Trophoblast cell (in vitro differentiated cells and primary cell): ENCODE measurements at regions not wholly inside any gene's neighbourhood (a gene's known extent, or its start where the extent isn't known, plus 50 kb on each side); places are given as distances from the start of the nearest gene placed in this dataset.
"Not testable (repeated sequence)": the region's sequence is repeated elsewhere in the genome, so short reads cannot be mapped to it uniquely, and the experiment has no call there.

Source experiments
- DNase-seq, 2 donors: peaks; one replicate each; pipeline ENCODE4 v3.0.0-alpha.2; 2016
- H2AFZ ChIP-seq: 2 replicates; pipeline ENCODE4 v1.6.1; 2013; ENCODE audit warnings: low read length, moderate library complexity, mild to moderate bottlenecking; ENCODE audit not compliant: insufficient read depth, poor library complexity
- H2AK5ac ChIP-seq: 2 replicates; pipeline ENCODE4 v1.6.1; 2013; ENCODE audit warnings: mild to moderate bottlenecking, low read length
- H2BK120ac ChIP-seq: 2 replicates; pipeline ENCODE4 v1.6.1; 2013; ENCODE audit warnings: low read length, mild to moderate bottlenecking, moderate library complexity; ENCODE audit not compliant: insufficient read depth, poor library complexity
- H2BK12ac ChIP-seq: 2 replicates; pipeline ENCODE4 v1.6.1; 2013; ENCODE audit warnings: mild to moderate bottlenecking, low read length, moderate library complexity
- H2BK5ac ChIP-seq: 2 replicates; pipeline ENCODE4 v1.6.1; 2013; ENCODE audit warnings: low read length, low read depth, moderate library complexity, mild to moderate bottlenecking; ENCODE audit not compliant: poor library complexity
- H3K14ac ChIP-seq: 2 replicates; pipeline ENCODE4 v1.6.1; 2013; ENCODE audit warnings: mild to moderate bottlenecking, low read length
- H3K18ac ChIP-seq: 2 replicates; pipeline ENCODE4 v1.6.1; 2013; ENCODE audit warnings: mild to moderate bottlenecking, low read length
- H3K23ac ChIP-seq: 2 replicates; pipeline ENCODE4 v1.6.1; 2013; ENCODE audit warnings: low read length
- H3K27ac ChIP-seq: 2 replicates; pipeline ENCODE4 v1.5.1; 2013; ENCODE audit warnings: low read depth, mild to moderate bottlenecking, inconsistent platforms, low read length, moderate library complexity
- H3K27me3 ChIP-seq: 2 replicates; pipeline ENCODE4 v1.6.1; 2013; ENCODE audit warnings: inconsistent platforms, mild to moderate bottlenecking, low read length, moderate library complexity; ENCODE audit not compliant: insufficient read depth
- H3K36me3 ChIP-seq, 2 experiments: 1 replicate in 1 of 2; 2 replicates in 1 of 2; pipeline ENCODE4 v1.6.1; 2013; ENCODE audit warnings: low read length in 2 of 2, mild to moderate bottlenecking in 2 of 2, moderate library complexity in 1 of 2; ENCODE audit not compliant: insufficient read depth in 2 of 2, control insufficient read depth in 1 of 2
- H3K4ac ChIP-seq: 2 replicates; pipeline ENCODE4 v1.6.1; 2013; ENCODE audit warnings: low read depth, mild to moderate bottlenecking, low read length, moderate library complexity
- H3K4me1 ChIP-seq, 2 experiments: 1 replicate in 1 of 2; 2 replicates in 1 of 2; pipeline ENCODE4 v1.6.1; 2013; ENCODE audit warnings: low read length in 2 of 2, mild to moderate bottlenecking in 2 of 2, moderate library complexity in 1 of 2; ENCODE audit not compliant: insufficient read depth in 2 of 2, control insufficient read depth in 1 of 2
- H3K4me2 ChIP-seq: 2 replicates; pipeline ENCODE4 v1.6.1; 2013; ENCODE audit warnings: inconsistent platforms, mild to moderate bottlenecking, low read length, moderate library complexity
- H3K4me3 ChIP-seq: 2 replicates; pipeline ENCODE4 v1.5.1; 2013; ENCODE audit warnings: mild to moderate bottlenecking, low read depth, low read length, inconsistent platforms
- H3K79me1 ChIP-seq: one replicate; pipeline ENCODE4 v1.6.1; 2013; ENCODE audit warnings: low read length
- H3K79me2 ChIP-seq: 2 replicates; pipeline ENCODE4 v1.6.1; 2013; ENCODE audit warnings: low read length, mild to moderate bottlenecking; ENCODE audit not compliant: control insufficient read depth, insufficient read depth, poor library complexity
- H3K9ac ChIP-seq: 2 replicates; pipeline ENCODE4 v1.6.1; 2013; ENCODE audit warnings: mild to moderate bottlenecking, low read length
- H3K9me3 ChIP-seq: 2 replicates; pipeline ENCODE4 v1.6.1; 2013; ENCODE audit warnings: low read depth, mild to moderate bottlenecking, control low read depth, inconsistent platforms, low read length; ENCODE audit not compliant: insufficient read depth
- H4K12ac ChIP-seq: 2 replicates; pipeline ENCODE4 v1.6.1; 2013; ENCODE audit warnings: low read depth, mild to moderate bottlenecking, low read length, moderate library complexity
- H4K8ac ChIP-seq: 2 replicates; pipeline ENCODE4 v1.6.1; 2013; ENCODE audit warnings: low read depth, mild to moderate bottlenecking, low read length, moderate library complexity
- H4K91ac ChIP-seq: one replicate; pipeline ENCODE4 v1.6.1; 2013; ENCODE audit warnings: low read depth, mild to moderate bottlenecking, low read length, moderate library complexity
- WGBS: extraction: QIAGEN DNeasy Blood & Tissue Kit; methylation state at CpG from one replicate; pipeline ENCODE4 v1.1.7; 2013; ENCODE audit warnings: missing lambda C conversion rate; ENCODE audit not compliant: insufficient read length, insufficient coverage; ENCODE audit errors: extremely low coverage; 5-methylcytosine and 5-hydroxymethylcytosine counted together

DNA sequence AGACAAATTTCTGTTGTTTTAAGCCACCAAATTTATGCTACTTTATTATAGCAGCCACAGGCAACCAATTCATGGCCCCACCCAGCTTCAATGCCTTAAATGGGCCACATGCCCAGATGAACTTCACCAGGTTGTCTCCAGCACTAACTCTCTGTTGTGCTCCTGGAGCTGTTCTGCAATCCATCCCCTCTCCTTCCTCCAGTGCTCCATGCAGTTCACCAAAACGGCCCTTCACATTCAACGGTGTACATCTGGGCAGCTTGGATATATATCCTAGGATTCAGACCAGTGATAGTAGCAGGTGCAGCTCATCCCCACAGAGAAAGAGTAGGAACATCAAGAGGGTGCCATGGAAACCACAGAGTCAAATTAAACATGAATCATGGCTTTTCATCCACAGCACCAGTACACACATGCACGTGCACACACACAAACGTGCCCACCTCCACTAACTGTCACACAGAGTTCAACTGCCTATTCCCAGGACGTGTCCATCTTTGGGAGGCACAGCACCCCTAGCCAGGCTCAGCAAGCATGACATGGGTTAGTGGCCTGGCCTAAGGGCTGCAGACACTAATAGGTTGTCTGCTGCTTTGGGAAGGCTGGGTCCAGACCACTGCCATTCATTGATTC, 134.5 kb downstream of the MED10 start:
- H3K79me2 ChIP-seq = no peaks in the 10 kb centered on the region
- H3K4me3 ChIP-seq = peak overlapping the region; percentile 38
- WGBS = no CpG with 5 or more reads among the region's 5 CpGs
- no peak overlapping the region for H4K91ac ChIP-seq
- no peaks in the 10 kb centered on the region for H3K79me1 ChIP-seq
- H3K9me3 ChIP-seq = peaks cover 1% of the 10 kb centered on the region
- no peak overlapping the region for H2BK5ac ChIP-seq
- no peak for DNase-seq
- no peaks in the 10 kb centered on the region for H3K4me1 ChIP-seq
- no peak overlapping the region for H3K9ac ChIP-seq
- no peak overlapping the region for H3K18ac ChIP-seq
- H4K12ac ChIP-seq = no peak overlapping the region
- no peak overlapping the region for H3K23ac ChIP-seq
- H3K36me3 ChIP-seq = no peaks in the 10 kb centered on the region
- no peak overlapping the region for H3K14ac ChIP-seq
- no peak overlapping the region for H4K8ac ChIP-seq
- H3K27ac ChIP-seq = no peak overlapping the region
- no peak overlapping the region for H3K4me2 ChIP-seq
- H3K4ac ChIP-seq = no peak overlapping the region
- no peak overlapping the region for H2BK120ac ChIP-seq
- H2AK5ac ChIP-seq = no peak overlapping the region
- H2AFZ ChIP-seq = no peak overlapping the region
- no peaks in the 10 kb centered on the region for H3K27me3 ChIP-seq
- no peak overlapping the region for H2BK12ac ChIP-seq

DNA sequence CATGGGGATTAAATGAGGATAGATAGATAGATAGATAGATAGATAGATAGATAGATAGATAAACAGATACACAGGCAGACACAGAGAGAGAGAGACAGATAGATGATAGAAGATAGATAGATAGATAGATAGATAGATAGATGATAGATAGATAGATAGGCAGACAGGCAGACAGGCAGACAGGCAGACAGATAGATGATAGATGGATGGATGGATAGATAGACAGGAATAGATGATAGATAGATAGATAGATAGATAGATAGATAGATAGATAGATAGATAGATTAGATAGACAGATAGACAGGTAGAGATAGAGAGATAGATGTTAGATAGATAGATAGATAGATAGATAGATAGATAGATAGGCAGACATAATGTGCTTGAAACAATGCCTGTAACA, 137.3 kb downstream of the MED10 start:
- H4K91ac ChIP-seq, H3K4ac ChIP-seq, H2BK120ac ChIP-seq, H3K4me3 ChIP-seq, H3K4me2 ChIP-seq, H3K23ac ChIP-seq, H2AFZ ChIP-seq, H2BK12ac ChIP-seq, H3K79me2 ChIP-seq, H3K36me3 ChIP-seq, DNase-seq, H4K12ac ChIP-seq, H3K27me3 ChIP-seq, H3K79me1 ChIP-seq, H4K8ac ChIP-seq, H3K9me3 ChIP-seq, H2AK5ac ChIP-seq, H2BK5ac ChIP-seq, H3K4me1 ChIP-seq, H3K14ac ChIP-seq, H3K9ac ChIP-seq, H3K18ac ChIP-seq, H3K27ac ChIP-seq: not testable (repeated sequence)

DNA sequence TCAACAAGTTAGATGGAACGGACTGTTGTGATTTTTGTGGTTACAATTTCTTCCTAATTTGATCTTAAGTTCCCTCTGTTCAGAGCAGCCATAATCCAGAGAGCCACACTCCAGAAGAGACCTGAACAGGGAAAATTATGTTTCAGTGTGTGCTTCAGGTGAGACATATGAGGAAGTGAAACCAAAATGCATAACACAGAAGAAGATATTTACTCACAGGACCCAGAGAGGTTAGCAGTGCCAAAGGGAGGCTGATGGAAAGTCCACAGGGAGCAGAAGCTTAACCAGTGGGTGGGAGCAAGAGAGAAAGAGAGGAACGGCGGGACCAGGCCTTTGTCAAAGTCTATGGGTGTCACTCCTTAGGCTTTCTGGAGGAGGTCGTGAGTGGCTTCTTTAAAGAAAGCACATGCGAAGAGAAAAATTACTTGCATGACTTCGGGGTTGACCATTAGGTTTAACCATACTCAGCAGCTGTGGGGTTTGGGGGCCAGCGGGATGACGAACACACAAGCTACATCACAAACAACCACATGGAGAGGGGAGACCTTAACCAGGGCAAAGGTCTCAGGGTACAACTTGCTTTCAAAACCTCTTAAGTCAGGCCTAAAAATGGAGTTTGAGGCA, 141.4 kb downstream of the MED10 start:
- DNase-seq = no peak
- Histone ChIP-seq H3K36me3 (no peaks in the 10 kb centered on the region), H2BK12ac (no peak overlapping the region), H3K9ac (no peak overlapping the region), H2BK5ac (no peak overlapping the region), H3K27me3 (no peaks in the 10 kb centered on the region), H4K8ac (no peak overlapping the region), H3K27ac (no peak overlapping the region), H3K14ac (no peak overlapping the region), H3K9me3 (no peaks in the 10 kb centered on the region), H3K79me1 (no peaks in the 10 kb centered on the region), H3K4me3 (no peak overlapping the region), H3K4me2 (no peak overlapping the region), H2AK5ac (no peak overlapping the region), H3K4ac (no peak overlapping the region), H3K18ac (no peak overlapping the region), H3K4me1 (no peaks in the 10 kb centered on the region), H4K91ac (no peak overlapping the region), H3K23ac (no peak overlapping the region), H2BK120ac (no peak overlapping the region), H3K79me2 (no peaks in the 10 kb centered on the region), H4K12ac (no peak overlapping the region), H2AFZ (no peak overlapping the region)
- WGBS = no CpG with 5 or more reads among the region's 8 CpGs

DNA sequence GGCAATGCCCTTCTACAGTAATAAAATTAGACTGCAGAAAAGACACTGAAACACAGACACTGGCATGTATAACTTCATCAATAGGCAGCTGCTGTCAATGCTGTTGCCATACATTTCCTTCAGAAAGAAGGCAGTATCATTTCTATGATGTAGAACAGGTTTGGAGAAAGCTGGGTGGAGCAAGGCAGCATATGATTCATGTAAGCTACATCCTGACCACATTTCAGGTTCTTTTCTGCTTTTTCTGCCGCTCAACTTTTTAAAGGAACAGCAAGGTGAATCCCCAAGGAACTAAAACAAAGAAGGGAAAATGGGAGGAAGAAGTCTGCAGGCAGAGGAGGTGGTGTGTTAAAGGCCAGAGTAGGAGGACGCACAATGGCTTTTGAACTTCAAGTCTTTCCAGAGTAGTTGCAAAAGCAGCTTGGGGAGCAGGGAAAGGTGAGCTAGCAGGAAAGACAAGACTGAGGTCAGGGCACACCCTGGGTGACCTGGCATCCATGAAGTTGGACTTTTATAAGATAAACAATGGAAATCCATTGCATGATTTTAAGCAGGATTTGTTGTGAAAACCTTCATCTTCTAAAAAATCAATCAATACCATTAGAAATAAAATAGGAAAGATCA, 142.1 kb downstream of the MED10 start:
- Histone ChIP-seq H2BK120ac (no peak overlapping the region), H2BK12ac (no peak overlapping the region), H3K9ac (no peak overlapping the region), H3K14ac (no peak overlapping the region), H4K91ac (no peak overlapping the region), H4K12ac (no peak overlapping the region), H3K23ac (no peak overlapping the region), H3K4me3 (no peak overlapping the region), H3K27me3 (no peaks in the 10 kb centered on the region), H3K27ac (no peak overlapping the region), H3K4ac (no peak overlapping the region), H3K79me1 (no peaks in the 10 kb centered on the region), H2AK5ac (no peak overlapping the region), H3K18ac (no peak overlapping the region), H2AFZ (no peak overlapping the region), H3K79me2 (no peaks in the 10 kb centered on the region), H2BK5ac (no peak overlapping the region), H4K8ac (no peak overlapping the region), H3K4me2 (no peak overlapping the region), H3K9me3 (no peaks in the 10 kb centered on the region), H3K36me3 (no peaks in the 10 kb centered on the region), H3K4me1 (no peaks in the 10 kb centered on the region)
- DNase-seq = no peak
- WGBS = no CpG with 5 or more reads among the region's 2 CpGs
